ENCODE measurements at regions not wholly inside any gene's neighbourhood (a gene's known extent, or its start where the extent isn't known, plus 50 kb on each side); places are given as distances from the start of the nearest gene placed in this dataset.

DNA sequence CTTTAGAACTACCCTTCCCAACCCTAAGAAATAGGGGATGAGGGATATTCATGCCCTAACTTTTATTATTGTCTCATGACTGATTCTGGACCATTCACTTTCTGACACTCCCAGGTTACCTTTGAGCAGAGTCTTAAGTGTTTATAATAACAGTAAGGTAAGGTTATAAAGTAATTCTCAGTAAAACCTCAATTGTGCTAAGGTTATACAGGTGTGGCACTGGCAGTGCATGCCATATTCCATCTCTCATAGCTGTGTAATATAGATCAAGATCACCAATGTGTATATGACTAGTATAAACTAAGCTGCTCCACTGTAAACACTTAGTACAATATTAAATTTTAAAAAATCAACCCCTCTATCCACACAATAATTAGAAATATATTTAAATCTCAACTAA, 89.1 kb downstream of the KCNJ2 start:
- in situ Hi-C loops (cut with HindIII; ENCODE audit: low pct_unique_long_range_greater_than_20kb, low sequenced_read_pairs) (no loop called here), intact Hi-C loops (cut with micrococcal nuclease; ENCODE audit: unreplicated experiment) (no loop called here)
- POLR2A ChIA-PET: no interaction called here
- Histone ChIP-seq H3K4me3 (ENCODE audit: low read depth in 2 of 2, low read length in 2 of 2) (no peak overlapping the region), H3K36me3 (ENCODE audit: control insufficient read depth, insufficient read depth, low read length) (no peaks in the 10 kb centered on the region), H3K4me1 (ENCODE audit: control insufficient read depth, insufficient read depth, low read length) (no peaks in the 10 kb centered on the region), H3K27ac (ENCODE audit: low read length) (no peak overlapping the region), H3K9me3 (ENCODE audit: control insufficient read depth, insufficient read depth, low read depth, low read length) (no peaks in the 10 kb centered on the region), H3K27me3 (ENCODE audit: control insufficient read depth, insufficient read depth, low read length) (peaks cover 2% of the 10 kb centered on the region; the same call in 1 of the 2 replicates)
- DNase-seq (ENCODE audit: low read depth, low spot score): no peak
- CTCF ChIA-PET: no interaction called here
- TF ChIP-seq TCF7L2 (IDR thresholded peaks at IDR 0.05; ENCODE audit: low read depth, low read length) (no peak), POLR2AphosphoS5 (IDR thresholded peaks at IDR 0.05; ENCODE audit: low read depth, low read length) (no peak), SIN3A (IDR thresholded peaks at IDR 0.05; ENCODE audit: borderline replicate concordance, insufficient read depth, low read depth, low read length) (no peak)
- TF ChIP-seq, protein P1, sequence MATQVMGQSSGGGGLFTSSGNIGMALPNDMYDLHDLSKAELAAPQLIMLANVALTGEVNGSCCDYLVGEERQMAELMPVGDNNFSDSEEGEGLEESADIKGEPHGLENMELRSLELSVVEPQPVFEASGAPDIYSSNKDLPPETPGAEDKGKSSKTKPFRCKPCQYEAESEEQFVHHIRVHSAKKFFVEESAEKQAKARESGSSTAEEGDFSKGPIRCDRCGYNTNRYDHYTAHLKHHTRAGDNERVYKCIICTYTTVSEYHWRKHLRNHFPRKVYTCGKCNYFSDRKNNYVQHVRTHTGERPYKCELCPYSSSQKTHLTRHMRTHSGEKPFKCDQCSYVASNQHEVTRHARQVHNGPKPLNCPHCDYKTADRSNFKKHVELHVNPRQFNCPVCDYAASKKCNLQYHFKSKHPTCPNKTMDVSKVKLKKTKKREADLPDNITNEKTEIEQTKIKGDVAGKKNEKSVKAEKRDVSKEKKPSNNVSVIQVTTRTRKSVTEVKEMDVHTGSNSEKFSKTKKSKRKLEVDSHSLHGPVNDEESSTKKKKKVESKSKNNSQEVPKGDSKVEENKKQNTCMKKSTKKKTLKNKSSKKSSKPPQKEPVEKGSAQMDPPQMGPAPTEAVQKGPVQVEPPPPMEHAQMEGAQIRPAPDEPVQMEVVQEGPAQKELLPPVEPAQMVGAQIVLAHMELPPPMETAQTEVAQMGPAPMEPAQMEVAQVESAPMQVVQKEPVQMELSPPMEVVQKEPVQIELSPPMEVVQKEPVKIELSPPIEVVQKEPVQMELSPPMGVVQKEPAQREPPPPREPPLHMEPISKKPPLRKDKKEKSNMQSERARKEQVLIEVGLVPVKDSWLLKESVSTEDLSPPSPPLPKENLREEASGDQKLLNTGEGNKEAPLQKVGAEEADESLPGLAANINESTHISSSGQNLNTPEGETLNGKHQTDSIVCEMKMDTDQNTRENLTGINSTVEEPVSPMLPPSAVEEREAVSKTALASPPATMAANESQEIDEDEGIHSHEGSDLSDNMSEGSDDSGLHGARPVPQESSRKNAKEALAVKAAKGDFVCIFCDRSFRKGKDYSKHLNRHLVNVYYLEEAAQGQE (IDR thresholded peaks at IDR 0.05; ENCODE audit: insufficient read depth in 1 of 2, low read depth in 2 of 2, low read length in 1 of 2): no peak
- TF ChIP-seq, protein P2, sequence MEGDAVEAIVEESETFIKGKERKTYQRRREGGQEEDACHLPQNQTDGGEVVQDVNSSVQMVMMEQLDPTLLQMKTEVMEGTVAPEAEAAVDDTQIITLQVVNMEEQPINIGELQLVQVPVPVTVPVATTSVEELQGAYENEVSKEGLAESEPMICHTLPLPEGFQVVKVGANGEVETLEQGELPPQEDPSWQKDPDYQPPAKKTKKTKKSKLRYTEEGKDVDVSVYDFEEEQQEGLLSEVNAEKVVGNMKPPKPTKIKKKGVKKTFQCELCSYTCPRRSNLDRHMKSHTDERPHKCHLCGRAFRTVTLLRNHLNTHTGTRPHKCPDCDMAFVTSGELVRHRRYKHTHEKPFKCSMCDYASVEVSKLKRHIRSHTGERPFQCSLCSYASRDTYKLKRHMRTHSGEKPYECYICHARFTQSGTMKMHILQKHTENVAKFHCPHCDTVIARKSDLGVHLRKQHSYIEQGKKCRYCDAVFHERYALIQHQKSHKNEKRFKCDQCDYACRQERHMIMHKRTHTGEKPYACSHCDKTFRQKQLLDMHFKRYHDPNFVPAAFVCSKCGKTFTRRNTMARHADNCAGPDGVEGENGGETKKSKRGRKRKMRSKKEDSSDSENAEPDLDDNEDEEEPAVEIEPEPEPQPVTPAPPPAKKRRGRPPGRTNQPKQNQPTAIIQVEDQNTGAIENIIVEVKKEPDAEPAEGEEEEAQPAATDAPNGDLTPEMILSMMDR (IDR thresholded peaks at IDR 0.05): no peak
- no peak for ATAC-seq
- BruUV-seq (replicated peaks): no TSS peak

DNA sequence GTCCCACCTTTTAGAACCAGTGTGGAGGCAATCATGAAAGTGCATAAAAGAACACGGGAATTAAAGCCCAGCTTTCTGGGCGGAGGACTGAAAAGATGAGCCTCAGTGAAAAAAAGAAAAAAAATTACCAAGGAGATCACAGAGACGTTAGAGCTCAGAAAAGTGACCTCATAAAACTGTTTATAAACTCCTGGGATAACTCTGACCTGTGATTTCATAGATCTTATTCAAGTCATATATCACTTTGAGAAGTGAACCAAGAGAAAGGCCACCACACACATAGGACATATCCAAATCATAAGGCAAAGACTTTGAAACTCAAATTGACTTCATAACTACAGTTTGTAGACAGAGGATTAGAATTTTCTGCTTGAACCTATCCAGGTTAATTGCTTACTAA, 90.1 kb downstream of the KCNJ2 start:
- BruUV-seq (replicated peaks): no TSS peak
- no peaks in the 10 kb centered on the region for H3K4me1 ChIP-seq (ENCODE audit: control insufficient read depth, insufficient read depth, low read length)
- H3K27ac ChIP-seq (ENCODE audit: low read length): no peak overlapping the region
- no peak overlapping the region for H3K4me3 ChIP-seq (ENCODE audit: low read depth in 2 of 2, low read length in 2 of 2)
- ChIA-PET CTCF (no interaction called here), POLR2A (no interaction called here)
- in situ Hi-C loops (cut with HindIII; ENCODE audit: low pct_unique_long_range_greater_than_20kb, low sequenced_read_pairs) (no loop called here), intact Hi-C loops (cut with micrococcal nuclease; ENCODE audit: unreplicated experiment) (no loop called here)
- H3K27me3 ChIP-seq (ENCODE audit: control insufficient read depth, insufficient read depth, low read length): peaks cover 2% of the 10 kb centered on the region; the same call in 1 of the 2 replicates
- ATAC-seq: no peak
- no peaks in the 10 kb centered on the region for H3K36me3 ChIP-seq (ENCODE audit: control insufficient read depth, insufficient read depth, low read length)
- DNase-seq (ENCODE audit: low read depth, low spot score): no peak
- TF ChIP-seq SIN3A (IDR thresholded peaks at IDR 0.05; ENCODE audit: borderline replicate concordance, insufficient read depth, low read depth, low read length) (no peak), TCF7L2 (IDR thresholded peaks at IDR 0.05; ENCODE audit: low read depth, low read length) (no peak), POLR2AphosphoS5 (IDR thresholded peaks at IDR 0.05; ENCODE audit: low read depth, low read length) (no peak)
- TF ChIP-seq, protein P2 (IDR thresholded peaks at IDR 0.05): no peak
- TF ChIP-seq, protein P1 (IDR thresholded peaks at IDR 0.05; ENCODE audit: insufficient read depth in 1 of 2, low read depth in 2 of 2, low read length in 1 of 2): no peak
- H3K9me3 ChIP-seq (ENCODE audit: control insufficient read depth, insufficient read depth, low read depth, low read length): no peaks in the 10 kb centered on the region

Measured in Panc1 (cell line).